ENCODE measurements at regions not wholly inside any gene's neighbourhood (a gene's known extent, or its start where the extent isn't known, plus 50 kb on each side); places are given as distances from the start of the nearest gene placed in this dataset.

DNA sequence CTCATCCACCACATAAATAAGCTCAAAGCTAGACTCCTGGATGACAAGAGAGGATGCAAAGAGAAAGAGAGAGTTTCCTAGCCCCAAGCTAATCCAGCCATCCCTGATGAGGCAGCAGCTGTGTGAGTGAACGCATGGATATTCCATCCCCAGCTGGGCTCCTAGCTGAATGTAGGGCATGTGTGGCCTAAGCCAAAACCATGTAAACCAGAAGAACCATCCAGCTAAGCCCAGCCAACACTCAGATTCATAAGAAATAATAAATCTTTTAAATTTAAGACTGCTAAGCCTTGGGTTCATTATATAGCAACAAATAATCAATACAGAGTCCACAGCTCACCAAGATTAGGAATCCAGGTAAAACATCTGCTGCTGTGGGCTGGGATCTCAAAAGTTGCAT, 94.3 kb downstream of the TNFAIP2 start:
- H3K4me3 ChIP-seq (ENCODE audit: low read depth, low read length): no peak overlapping the region
- no peak for DNase-seq (ENCODE audit: low read depth)
- TF ChIP-seq, protein P1, sequence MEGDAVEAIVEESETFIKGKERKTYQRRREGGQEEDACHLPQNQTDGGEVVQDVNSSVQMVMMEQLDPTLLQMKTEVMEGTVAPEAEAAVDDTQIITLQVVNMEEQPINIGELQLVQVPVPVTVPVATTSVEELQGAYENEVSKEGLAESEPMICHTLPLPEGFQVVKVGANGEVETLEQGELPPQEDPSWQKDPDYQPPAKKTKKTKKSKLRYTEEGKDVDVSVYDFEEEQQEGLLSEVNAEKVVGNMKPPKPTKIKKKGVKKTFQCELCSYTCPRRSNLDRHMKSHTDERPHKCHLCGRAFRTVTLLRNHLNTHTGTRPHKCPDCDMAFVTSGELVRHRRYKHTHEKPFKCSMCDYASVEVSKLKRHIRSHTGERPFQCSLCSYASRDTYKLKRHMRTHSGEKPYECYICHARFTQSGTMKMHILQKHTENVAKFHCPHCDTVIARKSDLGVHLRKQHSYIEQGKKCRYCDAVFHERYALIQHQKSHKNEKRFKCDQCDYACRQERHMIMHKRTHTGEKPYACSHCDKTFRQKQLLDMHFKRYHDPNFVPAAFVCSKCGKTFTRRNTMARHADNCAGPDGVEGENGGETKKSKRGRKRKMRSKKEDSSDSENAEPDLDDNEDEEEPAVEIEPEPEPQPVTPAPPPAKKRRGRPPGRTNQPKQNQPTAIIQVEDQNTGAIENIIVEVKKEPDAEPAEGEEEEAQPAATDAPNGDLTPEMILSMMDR (conservative IDR thresholded peaks at IDR 0.05; ENCODE audit: low read depth, low read length): no peak

DNA sequence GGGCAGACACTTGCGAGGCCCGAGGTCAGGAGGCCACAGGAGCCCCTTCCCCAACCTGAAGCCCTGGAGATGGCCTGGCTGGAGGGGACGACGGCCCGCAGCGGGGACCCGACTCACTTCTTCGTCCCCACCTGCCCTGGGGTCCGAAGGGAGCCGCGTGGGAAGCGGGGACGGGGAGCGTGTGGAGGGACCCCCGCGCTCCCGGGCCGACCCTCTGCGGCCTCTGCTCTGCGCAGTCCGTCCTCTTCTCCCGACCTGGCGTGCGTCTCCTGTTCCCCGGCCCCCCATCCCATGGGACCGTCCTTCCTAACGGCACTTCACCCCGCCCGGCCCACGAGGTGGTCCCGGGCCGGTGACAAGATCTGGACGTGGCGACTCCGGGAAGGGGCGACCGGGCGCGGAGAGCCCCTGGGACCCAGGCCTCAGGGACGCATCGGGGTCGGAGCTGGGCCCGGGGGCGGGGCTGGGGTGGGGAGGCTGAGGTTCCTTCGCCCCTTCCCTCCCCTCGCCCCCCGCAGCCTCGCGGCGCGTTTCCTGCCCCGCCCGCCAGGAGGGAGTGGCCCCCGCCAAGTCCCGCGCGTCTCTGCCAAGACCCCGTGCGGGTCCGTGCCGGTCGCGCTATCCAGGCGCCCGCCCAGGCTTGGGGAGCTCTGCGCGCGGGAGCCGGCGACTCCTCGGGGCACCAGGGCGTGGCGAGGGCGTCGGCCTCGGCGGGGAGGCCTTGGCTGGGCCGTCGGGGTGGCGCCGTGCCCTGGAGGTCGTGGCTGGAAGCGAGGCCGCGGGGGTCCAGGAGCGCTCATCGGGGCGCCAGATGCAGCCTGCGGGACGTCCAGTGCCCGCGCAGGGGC, 97.1 kb downstream of the TNFAIP2 start:
- TF ChIP-seq, protein P1 (conservative IDR thresholded peaks at IDR 0.05; ENCODE audit: low read depth, low read length): no peak
- H3K4me3 ChIP-seq (ENCODE audit: low read depth, low read length): peak overlapping the region; percentile 37
- no peak for DNase-seq (ENCODE audit: low read depth)

DNA sequence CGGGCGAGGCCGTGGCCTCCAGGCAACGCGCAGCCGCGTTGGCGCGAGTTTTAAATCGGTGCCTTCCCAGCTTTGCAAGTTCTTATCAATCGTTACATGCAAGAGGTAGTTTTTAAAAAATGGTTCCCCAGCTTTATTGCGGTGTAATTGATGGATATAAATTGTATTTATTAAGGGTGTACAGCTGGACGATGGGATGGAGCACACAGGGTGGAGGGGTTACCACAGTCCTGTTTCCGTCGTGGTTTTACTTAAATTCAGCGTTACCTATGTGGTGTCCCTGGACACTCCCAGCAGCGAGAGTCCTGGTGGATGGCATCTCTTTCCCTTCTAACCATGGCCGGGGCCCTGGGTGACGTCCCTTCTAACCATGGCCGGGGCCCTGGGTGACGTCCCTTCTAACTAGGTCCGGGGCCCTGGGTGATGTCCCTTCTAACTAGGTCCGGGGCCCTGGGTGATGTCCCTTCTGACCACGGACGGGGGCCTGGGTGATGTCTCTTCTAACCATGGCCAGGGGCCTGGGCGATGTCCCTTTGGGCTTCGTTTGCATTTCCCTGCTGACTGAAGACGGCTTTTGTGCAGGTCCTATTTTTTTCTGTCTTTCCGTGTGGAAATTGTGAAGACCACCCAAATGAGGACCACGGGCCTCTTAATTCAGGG, 97.9 kb downstream of the TNFAIP2 start:
- TF ChIP-seq, protein P1 (conservative IDR thresholded peaks at IDR 0.05; ENCODE audit: low read depth, low read length): no peak
- no peak for DNase-seq (ENCODE audit: low read depth)
- H3K4me3 ChIP-seq (ENCODE audit: low read depth, low read length): peak overlapping the region; percentile 37

DNA sequence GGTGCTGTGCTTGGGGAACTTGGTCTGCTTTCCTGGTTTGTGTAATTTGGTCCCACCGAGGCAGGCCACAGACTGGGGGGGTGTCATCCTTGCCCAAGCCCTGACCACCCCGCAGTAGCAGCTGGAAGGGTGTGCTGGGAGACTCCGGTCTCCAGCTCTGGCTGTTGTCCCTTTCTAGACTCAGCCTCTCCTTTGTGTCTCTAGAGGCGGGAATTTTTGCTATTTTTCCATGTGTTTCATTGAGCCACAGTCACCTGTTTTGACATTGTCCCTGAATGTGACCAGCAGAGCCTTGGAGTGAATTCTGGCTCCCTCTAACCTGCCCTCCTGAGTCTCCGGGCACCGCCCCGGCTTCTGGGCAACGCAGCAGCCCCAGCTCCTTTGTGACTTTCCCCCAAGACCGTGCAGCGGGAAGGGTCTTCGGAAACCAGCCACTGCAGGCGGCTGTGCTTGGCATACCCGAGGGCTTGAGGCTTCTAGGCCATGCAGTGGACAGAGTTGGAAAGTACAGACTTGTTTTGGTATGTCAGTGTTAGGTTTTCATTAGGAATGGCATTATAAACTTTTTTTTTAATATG, 98.6 kb downstream of the TNFAIP2 start:
- TF ChIP-seq, protein P1 (conservative IDR thresholded peaks at IDR 0.05; ENCODE audit: low read depth, low read length): no peak
- H3K4me3 ChIP-seq (ENCODE audit: low read depth, low read length): no peak overlapping the region
- DNase-seq (ENCODE audit: low read depth): no peak

DNA sequence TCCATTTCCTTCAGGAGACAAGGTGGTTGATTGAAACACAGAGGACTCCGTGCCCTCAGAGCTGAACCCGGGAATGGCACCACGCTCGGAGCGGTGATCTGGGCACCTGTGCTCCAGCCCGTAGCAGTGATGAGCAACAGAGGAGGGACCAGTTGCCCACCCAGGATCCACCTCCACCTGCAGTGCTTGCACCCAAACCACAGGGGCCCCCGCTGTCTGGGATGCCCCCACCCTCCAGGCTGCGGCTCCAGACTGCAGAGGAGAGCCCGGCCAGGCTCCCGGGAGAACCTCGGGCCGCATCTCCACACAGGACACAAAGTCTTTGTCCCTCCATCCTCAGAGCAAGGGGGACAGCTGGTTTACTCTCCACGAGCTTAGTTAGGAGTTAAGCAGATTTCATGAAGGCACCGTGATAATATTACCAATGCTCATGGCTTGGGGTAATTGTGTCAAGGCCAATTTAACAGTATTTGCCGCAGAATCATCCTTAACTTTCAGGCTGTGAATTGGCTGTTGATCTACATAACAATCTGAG, 100.6 kb downstream of the TNFAIP2 start:
- TF ChIP-seq, protein P1 (conservative IDR thresholded peaks at IDR 0.05; ENCODE audit: low read depth, low read length): no peak
- no peak overlapping the region for H3K4me3 ChIP-seq (ENCODE audit: low read depth, low read length)
- no peak for DNase-seq (ENCODE audit: low read depth)

DNA sequence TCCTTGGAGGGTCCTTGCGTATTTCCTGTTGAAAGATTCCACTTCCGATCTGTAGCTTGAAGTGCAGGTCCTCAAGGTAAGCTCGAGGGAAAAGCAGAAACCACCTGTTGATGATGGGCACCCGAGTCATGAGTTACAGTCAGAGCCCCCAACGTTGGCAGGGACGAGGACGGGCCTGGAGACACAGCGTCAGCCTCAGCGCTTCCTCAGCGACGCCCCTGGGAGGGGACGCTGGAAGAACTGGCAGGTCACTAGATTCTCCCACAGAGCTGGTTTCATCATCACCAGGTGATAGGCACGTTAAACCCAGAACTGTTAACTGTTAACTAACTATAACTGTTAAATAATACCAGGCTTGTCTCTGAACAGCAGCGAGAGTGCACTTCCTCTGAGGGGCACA, 101.8 kb downstream of the TNFAIP2 start:
- peak overlapping the region; percentile 22 for H3K4me3 ChIP-seq (ENCODE audit: low read depth, low read length)
- TF ChIP-seq, protein P1 (conservative IDR thresholded peaks at IDR 0.05; ENCODE audit: low read depth, low read length): no peak
- no peak for DNase-seq (ENCODE audit: low read depth)
